NCI-H510A treated with DMSO at 0.1 percent for 48 hours (cell line): ENCODE measurements at regions not wholly inside any gene's neighbourhood (a gene's known extent, or its start where the extent isn't known, plus 50 kb on each side); places are given as distances from the start of the nearest gene placed in this dataset.

Experiments used
- DNase-seq: peaks from one replicate; lab custom pipeline; 2025; lab: John Stamatoyannopoulos, UW

DNA sequence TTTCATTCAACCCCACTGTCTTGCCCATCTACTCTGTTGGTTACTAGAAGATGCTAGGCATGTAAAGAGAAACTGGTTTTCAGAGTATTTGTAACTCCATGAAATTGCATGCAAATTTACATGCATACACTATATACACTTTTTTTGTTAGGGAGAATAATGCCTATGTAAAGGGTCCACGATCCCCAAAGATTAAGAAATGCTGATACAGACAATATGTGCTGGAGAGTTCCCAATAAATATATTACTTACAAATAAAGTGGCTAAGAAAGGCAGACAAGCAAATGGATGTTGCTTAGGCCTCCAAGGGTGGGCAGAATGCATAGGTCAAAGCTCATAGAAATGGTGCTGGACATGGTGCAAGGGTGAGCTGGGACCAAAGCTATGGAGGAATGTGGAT lies 109.6 kb upstream of the NHSL1 start:
- no peak for DNase-seq

DNA sequence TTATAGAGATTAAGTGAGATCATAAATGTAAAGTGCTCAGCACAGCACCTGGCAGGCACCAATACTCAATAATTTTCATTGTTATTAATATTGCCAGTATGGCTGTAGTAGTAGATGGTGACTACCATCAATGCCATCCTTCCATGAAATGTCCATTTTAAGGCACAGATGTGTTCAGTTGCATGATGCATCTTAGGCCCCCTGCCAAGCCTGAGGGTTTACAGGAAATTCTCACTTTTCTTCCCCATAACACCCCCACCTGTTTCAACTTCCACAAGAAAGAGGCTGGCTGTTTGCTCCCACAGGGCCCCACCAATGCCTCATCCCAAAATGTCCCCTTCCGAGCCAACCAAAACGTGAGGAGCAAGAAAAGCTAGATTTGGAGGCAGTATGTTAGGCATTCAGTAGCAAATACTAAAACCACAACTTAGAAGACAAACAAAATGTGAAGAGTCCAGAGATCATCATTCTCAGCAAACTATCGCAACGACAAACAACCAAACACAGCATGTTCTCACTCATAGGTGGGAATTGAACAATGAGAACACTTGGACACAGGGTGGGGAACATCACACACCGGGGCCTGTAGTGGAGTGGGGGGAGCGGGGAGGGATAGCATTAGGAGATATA lies 110.6 kb upstream of the NHSL1 start:
- DNase-seq = no peak

DNA sequence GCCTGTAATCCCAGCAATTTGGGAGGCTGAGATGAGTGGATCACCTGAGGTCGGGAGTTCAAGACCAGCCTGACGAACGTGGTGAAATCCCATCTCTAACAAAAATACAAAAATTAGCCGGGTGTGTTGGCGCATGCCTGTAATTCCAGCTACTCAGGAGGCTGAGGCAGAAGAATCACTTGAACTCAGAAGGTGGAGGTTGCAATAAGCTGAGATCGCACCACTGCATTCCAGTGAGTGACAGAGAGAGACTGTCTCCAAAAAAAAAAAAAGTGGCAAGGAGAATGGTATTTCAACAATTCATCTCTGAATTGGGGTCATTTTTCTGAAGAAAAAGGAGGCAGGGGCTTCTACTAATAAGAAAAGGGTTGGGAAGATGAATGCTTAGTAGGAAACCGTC lies 111.5 kb upstream of the NHSL1 start:
- no peak for DNase-seq

DNA sequence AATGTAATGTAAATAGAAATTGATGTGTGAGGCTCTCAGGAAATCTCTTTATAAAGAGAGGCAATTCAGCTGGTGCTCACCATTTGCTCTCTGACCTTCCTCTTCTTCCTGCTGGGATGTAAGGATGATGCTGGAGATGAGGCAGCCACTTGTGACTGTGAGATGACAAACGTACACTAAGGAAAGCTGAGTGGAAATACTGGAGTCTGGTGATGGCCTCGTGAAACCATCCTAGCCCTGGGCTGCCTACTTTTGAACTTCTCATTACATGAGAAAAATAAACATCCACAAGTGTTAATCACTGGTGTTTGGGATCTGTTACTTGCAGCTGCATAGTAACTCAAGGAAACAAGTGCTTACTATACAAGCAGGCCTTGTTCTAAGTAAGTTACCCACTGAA lies 114.9 kb upstream of the NHSL1 start:
- no peak for DNase-seq

DNA sequence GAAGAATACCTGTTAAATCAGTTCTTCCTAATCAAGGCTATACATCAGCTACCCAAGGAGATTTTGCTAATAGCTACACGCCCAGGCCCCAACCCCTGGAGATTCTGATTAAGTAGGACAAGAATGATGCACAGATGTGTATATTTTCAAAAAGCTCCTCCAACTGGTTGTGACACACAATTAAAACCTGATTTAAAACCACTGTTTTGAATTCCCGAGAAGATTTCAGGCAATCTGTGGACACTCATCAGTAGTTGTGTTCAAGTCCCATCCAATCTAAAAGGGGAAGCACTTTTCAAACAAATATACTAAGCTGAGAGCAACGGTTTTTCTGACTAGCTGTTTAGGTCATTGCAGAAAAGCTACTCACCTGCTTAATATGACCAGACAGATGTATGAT lies 118.9 kb upstream of the NHSL1 start:
- DNase-seq = no peak

DNA sequence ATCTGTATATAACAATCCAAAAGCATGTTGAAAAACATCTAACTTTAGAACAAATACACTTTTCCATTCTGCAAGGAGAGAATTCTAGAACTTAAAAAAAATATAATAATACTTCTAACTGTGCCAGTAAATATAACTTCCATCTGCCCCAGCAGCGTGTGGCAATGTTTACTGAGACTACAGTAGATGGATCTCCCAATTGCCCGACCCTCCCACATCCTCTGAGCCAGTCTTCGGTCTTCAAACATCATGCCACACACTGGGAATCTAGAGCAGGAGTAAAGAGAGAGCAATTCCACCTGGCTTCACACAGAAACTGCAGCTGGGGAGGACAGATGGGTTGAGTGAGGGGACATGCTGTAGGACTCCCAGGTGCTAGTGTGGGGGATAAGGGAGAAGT lies 121.3 kb upstream of the NHSL1 start:
- DNase-seq = no peak

DNA sequence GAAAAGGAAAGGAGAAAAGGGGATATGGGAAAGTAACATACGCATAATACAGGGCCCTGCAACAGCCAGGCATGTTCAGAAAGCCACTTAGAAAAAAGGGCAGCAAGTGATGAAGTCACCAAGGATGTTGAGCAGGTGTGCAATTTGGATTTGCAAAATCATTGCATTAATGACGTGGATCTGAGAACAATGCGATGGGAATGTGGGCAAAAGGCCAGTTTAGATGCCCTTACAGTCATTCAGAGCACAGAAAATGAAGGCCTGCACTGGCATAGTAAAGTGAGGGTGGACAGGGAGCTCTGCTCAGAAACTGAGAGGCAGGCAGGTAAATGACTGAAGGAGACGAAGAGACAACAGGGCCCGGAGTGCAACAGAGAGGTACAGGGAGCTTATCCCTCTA lies 123.7 kb upstream of the NHSL1 start:
- no peak for DNase-seq

DNA sequence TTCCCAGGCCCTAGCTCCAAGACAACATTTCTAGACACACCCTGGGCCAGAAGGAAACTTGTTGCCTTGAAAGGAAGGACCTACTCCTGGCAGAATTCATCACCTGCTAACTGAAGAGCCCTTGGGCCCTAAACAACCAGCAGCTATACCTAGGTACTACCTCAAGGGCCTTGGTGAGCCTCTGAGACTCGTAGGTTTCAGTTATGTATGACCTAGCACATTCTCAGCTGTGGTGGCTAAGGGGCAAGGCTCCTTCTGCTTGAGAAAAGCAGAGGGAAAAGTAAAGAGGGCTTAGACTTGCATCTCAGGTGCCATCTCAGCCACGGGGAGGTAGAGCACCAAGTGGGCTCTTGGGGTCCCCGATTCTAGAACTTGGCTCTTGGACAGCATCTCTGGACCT lies 132.3 kb upstream of the NHSL1 start:
- DNase-seq = no peak

DNA sequence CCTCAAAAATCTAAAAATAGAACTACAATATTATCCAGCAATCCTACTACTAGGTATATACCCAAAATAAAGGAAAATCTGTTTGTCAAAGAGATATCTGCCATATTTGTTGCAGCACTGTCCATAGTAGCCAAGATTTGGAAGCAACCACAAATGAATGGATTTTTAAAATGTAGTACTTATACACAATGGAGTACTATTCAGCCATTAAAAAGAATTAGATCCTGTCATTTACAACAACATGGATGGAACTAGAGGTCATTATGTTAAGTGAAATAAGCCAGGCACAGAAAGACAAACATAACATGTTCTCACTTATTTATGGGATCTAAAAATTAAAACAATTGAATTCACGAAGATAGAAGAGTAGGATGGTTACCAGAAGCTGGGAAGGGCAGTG lies 135.7 kb upstream of the CCDC28A start:
- DNase-seq = no peak

DNA sequence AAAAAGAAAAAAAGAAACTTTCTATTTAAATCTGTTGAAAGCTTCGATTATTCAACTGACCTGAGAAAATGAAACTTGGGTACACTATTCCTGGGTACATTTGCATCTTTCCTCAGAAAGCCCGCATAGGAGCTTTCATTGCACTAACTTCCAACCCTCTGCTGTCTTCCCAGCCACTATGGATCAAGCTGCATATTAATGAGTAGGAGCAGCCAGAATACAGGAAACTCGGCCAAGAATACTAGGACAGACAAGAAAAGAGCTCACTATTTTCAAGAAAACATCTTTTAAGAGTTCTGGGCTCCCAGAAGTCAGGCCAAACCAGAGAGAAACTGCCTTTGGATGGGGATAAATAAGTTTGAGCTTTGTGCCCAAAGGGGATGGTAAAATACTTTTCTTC lies 135.0 kb upstream of the CCDC28A start:
- DNase-seq = no peak

DNA sequence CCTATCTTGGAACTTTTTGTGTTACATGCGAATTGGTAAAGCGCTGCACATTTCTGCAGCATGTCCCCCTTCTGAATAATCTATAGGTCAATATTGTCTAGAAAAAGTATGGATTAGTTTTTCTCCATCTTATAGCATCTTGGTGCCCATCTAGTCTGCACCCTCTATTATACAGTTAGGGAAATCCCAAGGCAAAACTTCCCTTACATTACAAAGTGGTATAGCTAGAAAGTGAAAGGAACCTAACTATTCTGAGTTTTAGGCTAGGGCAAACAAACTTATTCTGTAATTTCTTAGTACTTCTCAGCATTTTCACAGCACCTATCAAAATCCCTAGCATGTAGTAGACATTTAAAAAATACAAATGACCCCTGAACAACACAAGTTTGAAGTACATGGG lies 133.5 kb upstream of the CCDC28A start:
- no peak for DNase-seq

DNA sequence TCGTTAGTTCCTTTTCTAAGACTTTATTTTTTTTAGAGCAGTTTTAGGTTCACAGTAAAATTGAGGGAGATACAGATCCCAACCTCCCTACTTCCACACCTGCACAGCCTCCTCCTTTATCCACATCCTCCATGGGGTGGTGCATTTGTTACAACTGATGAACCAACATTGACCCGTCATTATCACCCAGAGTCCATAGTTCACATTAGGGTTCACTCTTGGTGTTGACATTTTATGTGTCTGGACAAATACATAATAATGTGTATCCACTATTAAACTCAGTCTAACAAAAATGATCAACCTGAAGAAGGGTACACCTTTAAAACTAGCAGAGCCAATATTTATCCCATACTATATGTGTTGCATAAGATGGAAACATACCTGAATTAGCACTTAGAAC lies 130.4 kb upstream of the CCDC28A start:
- DNase-seq = no peak

DNA sequence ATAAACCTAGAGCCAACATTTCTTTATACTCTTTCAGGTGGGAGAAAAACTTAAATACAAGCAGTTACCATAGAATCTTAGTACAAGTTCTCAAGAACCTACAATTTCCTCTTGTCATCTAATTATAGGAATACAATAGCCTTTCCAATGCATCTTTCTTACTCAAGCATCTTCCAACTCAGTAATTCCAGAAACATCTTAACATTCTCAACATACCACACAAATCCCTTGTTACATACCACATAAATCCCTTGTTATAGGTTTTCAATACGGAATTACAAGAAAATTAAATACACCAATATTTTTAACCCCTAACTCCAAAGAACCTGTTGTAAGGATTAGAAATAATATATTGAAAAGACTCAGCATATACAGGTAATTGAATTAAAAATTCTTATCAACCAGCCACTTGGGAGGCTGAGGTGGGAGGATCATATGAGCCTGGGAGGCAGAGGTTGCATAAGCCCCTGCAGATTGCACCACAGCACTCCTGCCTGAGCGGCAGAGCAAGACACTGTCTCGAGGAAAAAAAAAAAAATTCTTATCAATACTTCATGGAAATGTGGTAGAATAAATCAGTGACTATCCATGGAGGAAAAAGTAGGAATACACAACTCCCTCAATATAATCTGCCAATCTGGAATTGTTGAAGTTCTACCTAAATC lies 127.5 kb upstream of the CCDC28A start:
- DNase-seq = no peak

DNA sequence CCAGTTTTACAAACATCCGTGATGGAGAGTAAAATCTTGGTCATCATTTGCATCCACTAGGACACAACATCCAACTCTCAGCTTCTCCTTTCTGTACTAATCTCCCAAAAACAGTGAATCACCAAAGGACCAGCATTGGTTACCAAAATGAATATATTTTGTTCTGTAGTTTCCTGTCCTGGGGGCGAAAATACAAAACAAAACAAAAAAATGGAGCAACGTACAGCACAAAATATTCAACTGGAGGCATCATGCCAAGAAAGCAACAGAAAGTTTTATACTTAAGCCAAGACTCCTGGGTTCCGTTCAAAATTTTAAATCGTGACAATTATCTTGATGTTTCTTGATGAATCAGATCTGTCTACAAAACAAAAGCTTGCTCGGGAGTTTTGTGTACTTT lies 126.6 kb upstream of the CCDC28A start:
- no peak for DNase-seq

DNA sequence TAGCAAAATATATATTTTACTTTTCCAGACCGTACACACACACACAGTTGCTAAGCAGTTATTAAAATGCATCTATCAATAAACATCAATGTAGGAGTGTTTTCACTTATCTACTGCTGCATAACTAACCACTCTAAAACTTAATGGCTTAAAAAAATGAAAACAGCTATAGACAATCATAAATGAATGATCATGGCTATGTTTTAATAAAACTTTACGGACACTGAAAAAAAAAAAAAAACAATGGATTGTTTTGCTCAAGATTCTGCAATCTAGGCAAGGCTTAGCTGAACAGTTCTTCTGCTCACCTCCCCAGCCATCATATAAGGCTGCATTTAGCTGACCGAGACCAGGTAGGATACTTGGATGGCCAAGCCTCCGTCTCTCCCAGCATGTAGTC lies 125.4 kb upstream of the CCDC28A start:
- DNase-seq = no peak

DNA sequence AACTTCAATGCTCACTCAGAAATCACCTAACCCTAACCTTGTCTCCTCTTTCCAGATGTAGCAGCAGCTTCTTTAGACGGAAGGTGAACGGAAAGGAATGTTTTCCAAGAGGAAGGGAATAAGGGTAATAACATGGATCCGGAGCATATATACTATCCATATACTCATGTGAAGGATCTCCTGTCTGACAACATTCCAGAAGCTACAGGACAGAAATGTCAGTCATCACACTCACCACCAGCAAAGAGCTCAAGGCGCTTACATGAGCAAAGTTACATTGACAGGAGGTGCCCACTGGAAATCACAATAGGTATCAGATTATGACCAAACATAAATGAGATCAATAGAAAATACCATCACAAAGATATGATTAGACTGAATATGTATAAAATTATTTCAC lies 122.1 kb upstream of the CCDC28A start:
- no peak for DNase-seq

DNA sequence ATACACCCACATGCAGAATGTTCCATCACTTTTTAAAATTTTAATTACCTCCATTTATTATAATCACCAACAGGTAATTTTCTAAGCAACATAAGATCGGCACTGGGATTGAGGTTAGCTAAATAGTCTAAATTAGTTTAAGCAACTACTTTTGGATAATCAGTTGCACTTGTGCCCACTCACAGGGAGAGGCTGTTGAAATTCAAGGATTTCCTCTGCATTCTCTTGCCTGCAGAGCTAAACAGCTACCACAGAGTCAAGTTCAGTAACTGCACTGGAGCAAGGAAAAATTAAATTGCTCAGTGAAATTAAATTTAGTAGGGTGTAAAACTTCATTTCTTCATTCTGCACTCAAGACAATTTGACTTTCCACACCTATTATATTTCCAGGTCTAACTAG lies 120.7 kb upstream of the CCDC28A start:
- DNase-seq = no peak

DNA sequence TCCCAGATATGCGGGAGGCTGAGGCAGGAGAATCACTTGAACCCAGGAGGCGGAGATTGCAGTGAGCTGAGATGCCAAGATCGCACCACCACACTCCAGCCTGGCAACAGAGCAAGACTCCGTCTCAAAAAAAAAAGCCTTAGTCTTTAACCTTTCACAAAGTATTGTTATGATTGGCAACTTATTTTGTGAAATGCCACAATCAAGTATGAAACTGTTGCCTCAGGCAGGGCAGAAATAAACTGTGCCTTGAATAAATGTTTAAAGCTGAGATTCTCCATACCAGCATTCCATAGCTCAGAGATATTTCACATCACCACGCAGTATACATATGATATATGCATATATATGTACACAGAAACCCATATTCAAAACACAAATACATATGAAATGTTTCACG lies 120.1 kb upstream of the CCDC28A start:
- no peak for DNase-seq

DNA sequence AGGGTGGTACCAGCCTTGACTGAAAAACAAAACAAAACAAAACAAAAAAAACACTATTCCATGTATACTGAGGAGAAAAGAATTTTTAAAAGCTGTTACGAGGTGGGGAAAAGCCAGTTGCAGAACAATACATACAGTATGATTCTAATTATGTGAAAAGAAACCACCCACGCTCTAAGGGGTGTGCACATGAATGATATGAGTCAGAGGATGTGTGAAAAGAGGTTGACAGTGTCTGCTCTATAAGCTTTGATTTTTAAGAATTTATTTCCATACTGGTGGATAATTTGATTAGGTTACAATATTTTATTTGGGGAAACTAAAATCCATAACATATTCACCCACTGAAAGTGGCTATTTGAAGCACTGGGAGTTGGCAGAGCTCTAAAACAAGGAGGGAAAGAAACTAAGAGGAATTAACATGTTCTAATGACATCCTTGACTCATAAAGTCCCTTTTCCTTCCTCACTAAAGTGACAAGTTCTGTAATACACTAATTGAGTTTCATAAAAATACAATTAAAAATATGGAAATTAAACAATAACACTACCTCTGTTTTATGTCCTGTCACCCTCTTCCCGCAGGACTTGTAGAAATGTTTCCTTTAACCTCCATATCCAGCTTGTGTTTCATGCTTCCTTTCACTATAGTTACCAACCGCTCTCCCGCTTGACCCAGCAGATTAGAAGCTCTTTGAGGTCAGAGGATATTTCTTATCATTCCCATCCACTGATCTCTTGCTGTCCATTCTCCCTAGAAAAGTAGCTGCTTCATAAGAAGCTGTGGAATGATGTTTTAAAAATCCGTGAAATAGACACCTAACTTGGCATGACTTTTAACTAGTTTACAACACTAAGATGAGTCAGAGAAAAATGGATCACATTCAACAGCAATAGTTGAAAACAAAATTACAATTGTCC lies 118.6 kb upstream of the CCDC28A start:
- no peak for DNase-seq

DNA sequence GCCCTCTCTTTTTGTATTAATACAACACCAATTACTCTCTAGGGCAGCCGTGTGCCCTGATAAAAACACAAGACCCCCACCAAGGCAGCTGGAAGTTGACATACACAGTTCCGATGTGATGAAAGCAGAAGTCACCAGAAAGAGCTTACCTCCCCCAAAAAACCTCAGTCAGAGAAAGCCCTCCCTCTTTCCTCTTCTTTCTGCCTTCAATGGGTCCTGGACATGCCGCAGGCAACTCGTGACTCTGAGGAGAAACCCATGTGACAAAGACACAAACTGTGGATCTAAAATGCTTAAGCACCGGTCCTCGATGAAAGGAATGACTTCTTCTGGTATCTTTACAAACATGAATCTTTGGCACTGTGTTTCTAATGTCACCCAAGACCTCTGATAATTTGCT lies 117.7 kb upstream of the CCDC28A start:
- DNase-seq = no peak

DNA sequence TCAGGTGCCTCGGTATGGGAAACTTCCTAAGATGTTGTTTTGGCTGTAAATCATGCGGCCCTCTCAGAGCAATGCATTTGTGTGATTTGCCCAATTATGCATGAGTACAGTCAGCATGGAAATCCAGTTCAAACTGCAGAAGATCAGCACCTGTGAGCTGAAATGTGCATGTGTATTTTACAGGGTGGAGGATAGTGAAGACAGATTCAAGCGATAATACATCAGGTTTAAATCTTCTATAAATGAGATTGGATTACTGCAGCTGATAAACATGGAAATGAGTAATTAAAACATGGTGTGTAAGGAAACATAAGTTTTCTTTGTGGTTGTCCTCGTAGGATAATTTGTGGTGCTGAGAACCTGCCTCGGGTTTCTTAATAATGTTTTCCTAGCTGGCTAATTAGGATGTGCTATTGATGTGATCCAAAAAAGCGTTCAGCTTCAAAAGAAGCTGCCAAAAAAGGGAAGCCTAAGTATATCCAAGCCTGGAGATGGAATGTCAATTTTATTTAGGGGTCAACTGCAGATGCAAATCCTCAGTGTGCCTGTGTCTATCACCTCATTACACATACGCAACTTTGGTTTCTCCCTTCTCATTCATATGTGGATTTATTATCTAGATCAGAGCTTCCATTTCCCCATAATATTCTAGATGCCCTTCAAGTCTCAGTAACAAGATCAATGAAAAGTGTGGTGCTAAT lies 117.1 kb upstream of the CCDC28A start:
- DNase-seq = no peak

DNA sequence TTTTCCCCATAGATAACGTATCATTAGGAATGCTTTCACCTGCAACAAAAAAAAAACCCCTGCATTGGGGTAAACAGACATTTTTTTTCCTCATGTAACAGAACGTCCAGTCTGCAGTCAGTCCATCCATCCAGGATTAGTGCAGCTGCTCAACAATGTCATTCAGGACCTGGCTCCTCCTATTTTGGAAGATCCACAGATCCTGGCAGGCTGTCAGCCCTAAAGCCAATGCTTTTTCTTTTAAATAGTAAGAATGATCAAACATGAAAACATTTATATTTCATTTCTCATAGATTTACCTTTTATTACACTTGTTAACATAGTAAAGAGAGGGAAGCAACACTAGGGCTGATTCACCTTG lies 116.5 kb upstream of the CCDC28A start:
- no peak for DNase-seq

DNA sequence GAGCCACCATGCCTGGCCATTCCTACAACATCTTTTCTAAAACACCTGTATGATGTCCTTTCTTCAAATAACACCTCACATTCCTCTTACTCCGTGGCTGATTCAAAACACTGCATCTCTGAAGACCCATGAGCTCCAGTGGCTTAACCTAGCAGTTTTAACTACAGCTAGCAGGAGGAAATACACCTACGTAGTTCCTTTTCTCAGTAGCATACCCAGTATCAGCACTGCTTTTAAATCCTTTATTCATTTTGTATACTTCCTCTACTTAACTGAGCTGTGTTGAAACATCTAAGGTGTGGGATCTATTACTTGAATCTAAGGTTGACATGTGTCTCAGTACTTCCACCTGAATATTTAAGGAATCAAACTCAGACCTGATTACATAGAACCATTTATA lies 113.6 kb upstream of the CCDC28A start:
- no peak for DNase-seq
